ENCODE measurements at regions not wholly inside any gene's neighbourhood (a gene's known extent, or its start where the extent isn't known, plus 50 kb on each side); places are given as distances from the start of the nearest gene placed in this dataset.

DNA sequence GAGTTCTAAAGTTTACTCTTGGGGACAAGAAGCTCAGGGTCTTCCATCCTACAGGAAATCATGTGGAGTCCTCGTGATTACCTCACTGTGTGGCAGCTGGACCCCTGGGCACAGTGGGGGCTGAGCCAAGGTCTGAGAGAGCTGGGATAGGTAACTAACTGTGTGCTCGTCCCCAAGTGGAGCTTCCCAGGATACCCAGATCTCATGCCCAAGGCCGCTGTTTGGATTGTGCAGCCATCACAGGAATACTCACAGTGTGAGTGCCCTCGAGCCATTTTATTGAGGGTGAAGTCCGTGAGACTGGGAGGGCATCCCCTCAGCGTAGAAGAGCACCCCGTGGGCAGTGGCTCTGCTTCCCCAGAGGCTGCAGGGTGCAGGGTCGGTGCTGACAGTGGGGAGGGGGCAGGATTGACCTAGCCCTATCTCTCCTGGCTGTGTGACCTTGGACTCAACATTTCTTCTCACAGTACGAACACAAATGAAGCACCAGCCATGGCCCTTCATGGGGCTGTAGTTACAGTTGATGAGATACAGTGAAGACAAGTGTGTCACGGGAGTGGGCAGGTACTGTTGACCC lies 69.6 kb upstream of the LEP start:
- Histone ChIP-seq H3K27me3 (ENCODE audit: insufficient read depth, poor library complexity, severe bottlenecking) (peaks cover 37% of the 10 kb centered on the region), H3K4me1 (ENCODE audit: insufficient read depth, poor library complexity, severe bottlenecking) (no peaks in the 10 kb centered on the region), H3K36me3 (ENCODE audit: low read depth) (no peaks in the 10 kb centered on the region), H3K4me3 (ENCODE audit: severe bottlenecking) (no peak overlapping the region), H3K9me3 (ENCODE audit: severe bottlenecking) (no peaks in the 10 kb centered on the region), H3K27ac (ENCODE audit: poor library complexity, severe bottlenecking) (no peak overlapping the region)
- DNase-seq (ENCODE audit: low spot score) (no peak), ATAC-seq (ENCODE audit: low read depth) (no peak)
- no peak for TF ChIP-seq CTCF (IDR thresholded peaks at IDR 0.05; ENCODE audit: poor library complexity, severe bottlenecking)

DNA sequence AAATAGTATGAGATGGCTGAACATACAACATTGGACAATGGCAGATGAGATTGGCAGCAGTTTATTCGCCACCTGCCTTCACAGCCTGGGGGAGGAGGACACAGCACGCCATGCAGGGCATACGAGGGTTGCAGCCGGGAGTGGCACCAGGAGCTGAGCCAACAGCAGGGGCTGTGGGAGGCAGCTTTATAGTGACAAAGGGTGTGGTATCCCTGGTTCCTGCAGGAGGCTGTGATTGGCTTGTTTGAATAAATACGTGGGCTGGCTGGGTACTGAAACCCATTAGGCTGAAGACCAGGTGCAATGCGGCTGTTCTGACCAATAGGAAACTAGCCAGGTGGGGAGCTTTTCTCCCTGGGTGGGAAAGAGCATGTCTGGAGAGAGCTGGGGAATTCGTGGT lies 68.9 kb upstream of the LEP start:
- H3K27me3 ChIP-seq (ENCODE audit: insufficient read depth, poor library complexity, severe bottlenecking), result peaks cover 30% of the 10 kb centered on the region
- ATAC-seq (ENCODE audit: low read depth) (no peak), DNase-seq (ENCODE audit: low spot score) (no peak)
- TF ChIP-seq CTCF (IDR thresholded peaks at IDR 0.05; ENCODE audit: poor library complexity, severe bottlenecking), result no peak
- no peaks in the 10 kb centered on the region for H3K9me3 ChIP-seq (ENCODE audit: severe bottlenecking)
- H3K36me3 ChIP-seq (ENCODE audit: low read depth), result no peaks in the 10 kb centered on the region
- H3K27ac ChIP-seq (ENCODE audit: poor library complexity, severe bottlenecking), result no peak overlapping the region
- H3K4me1 ChIP-seq (ENCODE audit: insufficient read depth, poor library complexity, severe bottlenecking), result no peaks in the 10 kb centered on the region
- no peak overlapping the region for H3K4me3 ChIP-seq (ENCODE audit: severe bottlenecking)

GRCh38 chr7:128172963-128173362 lies 68.1 kb upstream of the LEP start:
- Histone ChIP-seq H3K9me3 (ENCODE audit: severe bottlenecking) (no peaks in the 10 kb centered on the region), H3K27ac (ENCODE audit: poor library complexity, severe bottlenecking) (no peak overlapping the region), H3K4me3 (ENCODE audit: severe bottlenecking) (no peak overlapping the region), H3K27me3 (ENCODE audit: insufficient read depth, poor library complexity, severe bottlenecking) (peaks cover 24% of the 10 kb centered on the region), H3K36me3 (ENCODE audit: low read depth) (no peaks in the 10 kb centered on the region), H3K4me1 (ENCODE audit: insufficient read depth, poor library complexity, severe bottlenecking) (no peaks in the 10 kb centered on the region)
- DNase-seq (ENCODE audit: low spot score) (no peak), ATAC-seq (ENCODE audit: low read depth) (no peak)
- no peak for TF ChIP-seq CTCF (IDR thresholded peaks at IDR 0.05; ENCODE audit: poor library complexity, severe bottlenecking)

DNA sequence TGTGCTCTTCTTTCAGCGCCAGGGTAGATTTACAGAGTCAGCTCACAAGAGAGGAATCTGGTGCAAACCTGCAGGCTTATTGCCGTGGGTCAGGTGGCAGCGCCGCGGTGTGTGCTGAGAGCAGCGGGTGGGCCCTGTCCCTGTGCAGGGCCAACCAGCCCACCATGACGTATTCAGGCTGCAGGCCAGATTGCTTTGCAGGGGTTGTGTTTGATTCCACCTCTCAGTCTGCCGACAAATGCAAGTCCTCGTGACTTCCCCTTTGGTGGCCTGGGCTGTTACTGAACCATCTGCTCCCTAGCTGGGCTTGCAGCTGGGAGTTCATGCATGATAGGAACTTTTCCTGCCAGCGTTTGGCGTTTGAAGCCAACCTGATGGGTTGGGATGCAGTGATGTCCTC lies 66.7 kb upstream of the LEP start:
- ATAC-seq (ENCODE audit: low read depth), result no peak

More for the DNA sequence above, 66.7 kb upstream of the LEP start:
- H3K4me3 ChIP-seq (ENCODE audit: severe bottlenecking), result no peak overlapping the region
- TF ChIP-seq CTCF (IDR thresholded peaks at IDR 0.05; ENCODE audit: poor library complexity, severe bottlenecking), result no peak
- H3K27me3 ChIP-seq (ENCODE audit: insufficient read depth, poor library complexity, severe bottlenecking), result peaks cover 10% of the 10 kb centered on the region
- H3K36me3 ChIP-seq (ENCODE audit: low read depth), result no peaks in the 10 kb centered on the region
- no peaks in the 10 kb centered on the region for H3K4me1 ChIP-seq (ENCODE audit: insufficient read depth, poor library complexity, severe bottlenecking)
- no peak overlapping the region for H3K27ac ChIP-seq (ENCODE audit: poor library complexity, severe bottlenecking)
- no peaks in the 10 kb centered on the region for H3K9me3 ChIP-seq (ENCODE audit: severe bottlenecking)
- DNase-seq (ENCODE audit: low spot score), result no peak
